Head of caudate nucleus (tissue), 42 donors: ENCODE measurements at regions not wholly inside any gene's neighbourhood (a gene's known extent, or its start where the extent isn't known, plus 50 kb on each side); places are given as distances from the start of the nearest gene placed in this dataset.
"Not testable (repeated sequence)": the region's sequence is repeated elsewhere in the genome, so short reads cannot be mapped to it uniquely, and the experiment has no call there.

Experiments used
- DNase-seq, 42 donors: peaks; one replicate each; pipeline versions ENCODE4 v3.0.0 to v3.0.0-alpha.2; 2020 to 2021; ENCODE audit warnings: mixed read lengths in 7 of 42
- intact Hi-C: fragments of 100-400 bp; cut with DNase I; formaldehyde crosslinking; loops from one replicate; pipeline ENCODE4 v1.15.0; 2022

GRCh38 chr5:1644810-1645571 is 121.2 kb upstream of the LPCAT1 start:
- intact Hi-C loops = loop anchor here (10.0 kb wide), 2 partner anchors 300 to 480 kb away; partner anchors contain the start of gene CLPTM1L
- peak; percentile 65 to 93 (median 82) for DNase-seq

DNA sequence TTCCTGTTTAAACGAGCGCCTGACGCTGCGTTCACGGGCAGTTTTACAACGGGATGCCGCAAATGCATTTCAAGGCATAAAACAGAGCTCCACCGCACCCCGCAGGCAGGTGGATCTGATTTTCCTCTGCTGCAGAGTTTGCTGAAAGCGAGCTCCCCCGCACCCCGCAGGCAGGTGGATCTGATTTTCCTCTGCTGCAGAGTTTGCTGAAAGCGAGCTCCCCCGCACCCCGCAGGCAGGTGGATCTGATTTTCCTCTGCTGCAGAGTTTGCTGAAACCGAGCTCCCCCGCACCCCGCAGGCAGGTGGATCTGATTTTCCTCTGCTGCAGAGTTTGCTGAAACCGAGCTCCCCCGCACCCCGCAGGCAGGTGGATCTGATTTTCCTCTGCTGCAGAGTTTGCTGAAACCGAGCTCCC is 120.6 kb upstream of the LPCAT1 start:
- intact Hi-C loops = loop anchor here (10.0 kb wide), 2 partner anchors 300 to 480 kb away; partner anchors contain the start of gene CLPTM1L
- peak in 24 of 42 donors; percentile 19 to 75 (median 57) for DNase-seq

DNA sequence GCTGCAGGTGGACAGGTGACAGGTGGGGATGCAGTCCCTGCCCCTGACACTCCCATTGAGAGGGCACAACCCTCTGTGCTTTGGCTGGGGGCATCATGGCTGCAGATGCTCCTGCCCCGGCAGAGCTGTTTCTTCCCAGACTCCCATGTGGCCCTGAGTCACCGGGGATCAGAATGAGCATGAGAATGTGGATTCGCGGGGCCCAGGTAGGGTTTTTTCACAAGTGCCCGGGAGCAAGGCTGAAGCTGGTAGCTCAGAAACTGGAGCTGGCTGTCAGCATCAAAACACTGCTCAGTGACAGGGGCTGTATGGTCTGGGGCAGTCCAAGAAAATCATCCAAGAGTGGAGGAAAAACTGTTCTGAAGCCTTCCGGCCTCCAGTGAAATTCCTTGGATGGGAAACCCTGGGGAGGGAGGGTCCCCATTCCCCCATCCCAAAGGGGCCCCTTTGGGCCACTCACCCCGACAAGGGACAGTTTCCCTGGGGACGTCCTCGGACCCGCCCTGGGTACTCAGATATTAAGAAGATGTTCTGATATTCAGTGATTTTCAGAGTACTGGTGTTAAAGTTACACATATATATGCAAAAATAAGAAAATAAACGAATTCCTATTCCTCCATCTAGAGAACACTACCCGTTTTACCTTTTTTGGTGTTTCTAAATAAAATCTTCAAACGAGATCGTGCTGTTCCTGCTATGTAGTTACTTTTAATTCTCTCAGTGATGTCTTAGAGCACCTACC is 120.1 kb upstream of the LPCAT1 start:
- peak in 11 of 42 donors; percentile 13 to 61 (median 39) for DNase-seq
- intact Hi-C loops = loop anchor here (10.0 kb wide), 2 partner anchors 299 to 479 kb away; partner anchors contain the start of gene CLPTM1L

DNA sequence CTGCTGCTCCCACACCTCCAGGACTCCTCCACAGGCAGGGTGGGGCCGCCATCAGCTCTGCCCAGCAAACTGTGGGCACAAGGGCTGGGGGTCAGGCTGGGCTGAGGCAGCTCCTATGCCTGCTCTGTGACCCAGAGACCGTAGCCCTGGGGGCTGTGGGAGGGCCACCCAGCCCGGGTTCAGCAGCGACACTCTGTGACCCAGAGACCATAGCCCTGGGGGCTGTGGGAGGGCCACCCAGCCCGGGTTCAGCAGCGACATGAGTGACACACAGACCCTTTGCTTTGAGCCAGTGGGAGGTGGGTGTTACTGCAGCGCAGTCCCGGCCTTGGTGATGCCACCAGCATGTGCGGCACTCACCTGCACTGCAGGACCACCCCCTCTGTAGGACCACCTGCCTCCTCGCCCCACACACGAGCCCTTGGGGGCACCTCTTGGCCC is 118.9 kb upstream of the LPCAT1 start:
- peak in 3 of 42 donors; percentile 4 to 21 (median 5) for DNase-seq
- intact Hi-C loops = loop anchor here (10.0 kb wide), 2 partner anchors 298 to 478 kb away; partner anchors contain the start of gene CLPTM1L

- intact Hi-C loops = loop anchor here (10.0 kb wide), 2 partner anchors 297 to 477 kb away; partner anchors contain the start of gene CLPTM1L
- DNase-seq = peak in 2 of 42 donors; percentile 3 to 23
Observed at GRCh38 chr5:1642221-1642620, 118.5 kb upstream of the LPCAT1 start.

GRCh38 chr5:1641560-1642166 is 117.9 kb upstream of the LPCAT1 start:
- peak; percentile 69 to 96 (median 87) for DNase-seq
- intact Hi-C loops = loop anchor here (10.0 kb wide), 2 partner anchors 297 to 477 kb away; partner anchors contain the start of gene CLPTM1L

DNA sequence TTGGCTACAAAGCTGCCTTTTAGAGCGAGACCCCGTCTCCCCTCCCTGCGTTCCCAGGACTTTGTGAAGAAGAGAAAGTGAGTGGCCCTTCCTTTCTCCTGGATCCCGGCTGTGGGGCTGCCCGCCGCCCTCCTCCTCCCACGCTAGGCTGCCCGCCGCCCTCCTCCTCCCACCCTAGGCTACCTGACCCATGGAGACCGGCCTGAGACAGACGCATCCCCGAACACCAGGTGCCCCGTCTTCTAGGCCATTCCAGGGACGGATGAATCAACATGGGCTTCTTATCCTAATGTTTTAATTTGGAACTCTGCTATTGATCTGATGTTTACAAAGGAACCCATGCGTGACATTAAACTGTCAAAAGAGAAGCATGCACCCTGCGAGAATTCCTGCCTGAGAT is 117.3 kb upstream of the LPCAT1 start:
- intact Hi-C loops = loop anchor here (10.0 kb wide), 2 partner anchors 296 to 476 kb away; partner anchors contain the start of gene CLPTM1L
- DNase-seq = peak in 2 of 42 donors; percentile 23

DNA sequence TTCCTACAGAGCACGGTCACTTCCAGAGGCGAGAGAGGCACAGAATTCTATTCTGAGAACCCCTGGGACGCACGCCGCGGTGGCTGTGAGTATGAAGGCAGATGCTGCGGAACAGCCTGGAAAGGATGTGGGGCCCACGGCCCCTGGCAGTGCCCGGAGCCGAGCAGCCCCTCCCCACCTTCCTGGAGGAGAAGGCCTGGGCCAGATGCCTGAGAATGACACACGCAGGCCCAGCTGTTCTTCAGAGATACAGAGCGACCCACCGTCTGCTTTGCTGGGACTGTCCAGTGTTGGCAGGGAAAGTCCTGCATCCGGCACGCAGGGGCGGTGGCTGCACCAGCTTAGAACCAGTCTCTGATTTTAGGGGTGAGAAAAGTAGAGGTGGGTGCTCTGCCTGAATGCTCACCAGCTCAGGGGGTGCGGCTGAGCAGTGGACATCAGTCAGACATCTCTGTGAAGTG is 116.7 kb upstream of the LPCAT1 start:
- peak in 4 of 42 donors; percentile 5 to 26 (median 18) for DNase-seq
- intact Hi-C loops = loop anchor here (10.0 kb wide), 2 partner anchors 296 to 476 kb away; partner anchors contain the start of gene CLPTM1L

DNA sequence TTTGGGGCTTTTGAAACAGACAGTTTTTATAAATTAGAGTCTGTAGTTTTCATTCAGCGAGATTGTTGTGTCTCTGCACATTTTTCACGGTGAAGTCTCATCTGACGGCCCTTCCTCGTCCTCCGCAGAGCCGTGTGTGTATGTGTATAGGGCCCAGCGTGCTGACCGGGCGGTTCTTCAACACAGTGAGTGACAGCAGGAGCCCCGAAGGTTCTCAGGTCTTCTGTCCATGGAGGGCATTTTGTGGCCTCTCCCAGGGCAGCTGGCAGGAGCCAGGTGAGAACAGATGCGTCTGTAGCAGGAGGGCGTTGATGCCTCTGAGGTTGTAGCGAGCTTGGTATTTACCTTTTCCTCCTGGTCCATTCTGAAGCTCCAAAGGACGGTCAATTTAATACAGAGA is 116.0 kb upstream of the LPCAT1 start:
- peak in 1 of 42 donors; percentile 10 for DNase-seq
- intact Hi-C loops = loop anchor here (10.0 kb wide), 2 partner anchors 295 to 475 kb away; partner anchors contain the start of gene CLPTM1L

DNA sequence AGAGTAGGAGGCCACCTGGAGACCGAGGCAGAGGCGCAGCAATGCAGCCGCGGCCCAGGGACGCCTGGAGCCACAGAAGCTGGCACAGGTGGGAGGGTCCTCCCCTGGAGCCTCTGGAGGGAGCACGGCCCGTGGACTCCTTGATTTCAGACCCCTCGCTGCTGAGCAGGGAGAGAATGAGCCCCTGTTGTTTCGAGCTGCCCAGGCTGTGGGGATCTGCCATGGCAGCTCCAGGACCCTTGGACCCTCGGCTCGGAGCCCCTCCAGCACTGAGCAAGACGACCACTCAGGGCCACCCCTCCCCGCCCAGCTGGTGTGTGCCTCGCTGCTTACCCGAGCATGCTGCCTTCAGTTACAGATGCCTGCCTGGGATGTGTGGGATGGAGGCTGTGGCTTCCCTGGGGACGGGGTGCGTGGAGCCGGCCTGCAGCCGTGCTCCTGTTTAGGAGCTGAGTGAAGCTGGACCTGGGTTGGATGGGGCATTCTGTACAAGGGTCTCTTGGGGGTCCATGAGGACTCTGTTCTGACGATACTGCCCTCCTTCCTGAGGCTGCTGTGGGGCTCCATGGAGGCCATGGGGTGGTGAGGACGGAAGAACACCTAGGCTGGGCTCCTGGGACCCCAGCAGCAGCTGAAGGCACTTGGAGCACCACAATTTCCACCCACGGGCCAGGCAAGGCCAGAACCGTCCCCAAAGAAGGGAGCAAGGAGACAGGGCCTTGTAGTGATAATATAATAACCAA is 115.1 kb upstream of the LPCAT1 start:
- intact Hi-C loops = no loop called here
- peak in 2 of 42 donors; percentile 4 to 10 for DNase-seq

- peak in 3 of 42 donors; percentile 3 to 25 (median 5) for DNase-seq
- intact Hi-C loops = no loop called here
Observed at GRCh38 chr5:1637639-1638481, 114.1 kb upstream of the LPCAT1 start.

GRCh38 chr5:1636981-1637638 is 113.3 kb upstream of the LPCAT1 start:
- intact Hi-C loops = no loop called here

GRCh38 chr5:1636208-1636770 is 112.5 kb upstream of the LPCAT1 start:
- intact Hi-C loops = not testable (repeated sequence)
- peak in 4 of 42 donors; percentile 1 to 17 (median 8) for DNase-seq

More at GRCh38 chr5:1636981-1637638, 113.3 kb upstream of the LPCAT1 start:
- DNase-seq = peak in 5 of 42 donors; percentile 2 to 23 (median 16)

GRCh38 chr5:1635477-1635876 is 111.7 kb upstream of the LPCAT1 start:
- DNase-seq = not testable (repeated sequence)

GRCh38 chr5:1634337-1634661 is 110.5 kb upstream of the LPCAT1 start:
- DNase-seq = peak in 1 of 42 donors; percentile 24
- intact Hi-C loops = no loop called here

More at GRCh38 chr5:1635477-1635876, 111.7 kb upstream of the LPCAT1 start:
- intact Hi-C loops = not testable (repeated sequence)
